ENCODE measurements at regions not wholly inside any gene's neighbourhood (a gene's known extent, or its start where the extent isn't known, plus 50 kb on each side); places are given as distances from the start of the nearest gene placed in this dataset.
"Not testable (repeated sequence)": the region's sequence is repeated elsewhere in the genome, so short reads cannot be mapped to it uniquely, and the experiment has no call there.

- DNase-seq = no peak
Observed at GRCh38 chrX:129158505-129158904, 364.8 kb downstream of the SMARCA1 start.

GRCh38 chrX:129145840-129146272, 377.4 kb downstream of the SMARCA1 start:
- DNase-seq = no peak

GRCh38 chrX:129145385-129145784, 377.9 kb downstream of the SMARCA1 start:
- DNase-seq = no peak

GRCh38 chrX:129144172-129145038, 378.9 kb downstream of the SMARCA1 start:
- no peak for DNase-seq

- no peak for DNase-seq
Observed at GRCh38 chrX:129139837-129140598, 383.3 kb downstream of the SMARCA1 start.

GRCh38 chrX:129125122-129125914, 398.0 kb downstream of the SMARCA1 start:
- DNase-seq = no peak

GRCh38 chrX:129123795-129124194, 399.5 kb downstream of the SMARCA1 start:
- no peak for DNase-seq

GRCh38 chrX:129116676-129117470, 406.4 kb downstream of the SMARCA1 start:
- no peak for DNase-seq

GRCh38 chrX:129115935-129116334, 407.4 kb downstream of the SMARCA1 start:
- DNase-seq = no peak

GRCh38 chrX:129115104-129115503, 408.2 kb downstream of the SMARCA1 start:
- DNase-seq = no peak

- no peak for DNase-seq
Observed at GRCh38 chrX:129111081-129111798, 412.1 kb downstream of the SMARCA1 start.

- no peak for DNase-seq
Observed at GRCh38 chrX:129108936-129109335, 414.4 kb downstream of the SMARCA1 start.

- no peak for DNase-seq
Observed at GRCh38 chrX:129099207-129099606, 424.1 kb downstream of the SMARCA1 start.

- no peak for DNase-seq
Observed at GRCh38 chrX:129097668-129098067, 425.6 kb downstream of the SMARCA1 start.

GRCh38 chrX:129093706-129094105, 429.6 kb downstream of the SMARCA1 start:
- no peak for DNase-seq

- no peak for DNase-seq
Observed at GRCh38 chrX:129092757-129093156, 430.5 kb downstream of the SMARCA1 start.

GRCh38 chrX:129092242-129092641, 431.0 kb downstream of the SMARCA1 start:
- no peak for DNase-seq

GRCh38 chrX:129091097-129091496, 432.2 kb downstream of the SMARCA1 start:
- no peak for DNase-seq

GRCh38 chrX:129086802-129087201, 436.5 kb downstream of the SMARCA1 start:
- no peak for DNase-seq

GRCh38 chrX:129084291-129084690, 439.0 kb downstream of the SMARCA1 start:
- DNase-seq = not testable (repeated sequence)

GRCh38 chrX:129077424-129078170, 445.7 kb downstream of the SMARCA1 start:
- DNase-seq = no peak
